ENCODE measurements at regions not wholly inside any gene's neighbourhood (a gene's known extent, or its start where the extent isn't known, plus 50 kb on each side); places are given as distances from the start of the nearest gene placed in this dataset.

DNA sequence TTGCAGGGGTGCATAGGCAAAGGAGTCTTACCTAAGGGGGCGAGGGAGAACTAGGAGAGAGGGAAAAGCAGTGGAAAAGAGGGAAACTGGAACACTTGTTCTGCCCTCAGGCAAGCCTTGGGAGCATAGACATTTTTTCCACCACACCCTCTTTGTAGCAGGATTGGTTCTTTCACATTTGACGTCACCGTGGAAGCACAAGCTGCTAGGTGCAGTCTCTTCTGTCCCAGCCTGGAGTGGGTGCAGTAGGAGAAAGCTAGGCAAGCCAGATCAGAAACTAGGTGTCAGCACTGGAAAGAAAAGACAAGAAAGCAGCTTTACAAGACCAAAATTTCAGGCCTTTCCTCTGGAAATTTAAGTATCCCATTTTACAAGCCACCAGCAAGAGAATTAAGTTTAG, 440.4 kb downstream of the EFNA5 start:
- ChIA-PET POLR2A (no interaction called here), CTCF (interaction anchor here (2.9 kb wide), 1 partner anchor 18 kb away, joined by 10 read pairs; no protein-coding TSS in a partner anchor)
- H3K27me3 ChIP-seq (ENCODE audit: control insufficient read depth, insufficient read depth, low read length): no peaks in the 10 kb centered on the region

DNA sequence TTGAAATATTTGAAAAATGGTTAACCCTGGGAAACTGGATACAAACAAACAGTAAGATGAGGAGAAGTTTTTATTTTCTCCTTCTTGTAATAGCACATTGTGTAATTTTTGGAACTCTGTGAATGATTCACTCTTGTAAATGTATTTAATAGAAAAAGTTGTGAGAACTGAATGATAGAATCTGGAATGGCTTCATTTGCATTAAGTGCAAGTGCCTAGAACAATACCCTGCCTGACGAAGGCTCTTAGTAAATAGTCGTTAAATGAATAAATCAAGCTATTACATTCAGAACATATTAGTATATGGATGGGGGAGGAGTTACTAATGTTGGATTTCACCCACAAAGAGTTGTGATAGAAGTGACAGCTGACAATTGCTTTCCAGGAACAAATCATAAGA, 442.5 kb downstream of the EFNA5 start:
- no peak for DNase-seq (ENCODE audit: low read depth, low spot score)
- ChIA-PET CTCF (no interaction called here), POLR2A (no interaction called here)
- H3K4me3 ChIP-seq (ENCODE audit: low read depth, low read length): no peak overlapping the region
- H3K27ac ChIP-seq (ENCODE audit: low read depth, low read length): no peak overlapping the region
- TF ChIP-seq, protein P1, sequence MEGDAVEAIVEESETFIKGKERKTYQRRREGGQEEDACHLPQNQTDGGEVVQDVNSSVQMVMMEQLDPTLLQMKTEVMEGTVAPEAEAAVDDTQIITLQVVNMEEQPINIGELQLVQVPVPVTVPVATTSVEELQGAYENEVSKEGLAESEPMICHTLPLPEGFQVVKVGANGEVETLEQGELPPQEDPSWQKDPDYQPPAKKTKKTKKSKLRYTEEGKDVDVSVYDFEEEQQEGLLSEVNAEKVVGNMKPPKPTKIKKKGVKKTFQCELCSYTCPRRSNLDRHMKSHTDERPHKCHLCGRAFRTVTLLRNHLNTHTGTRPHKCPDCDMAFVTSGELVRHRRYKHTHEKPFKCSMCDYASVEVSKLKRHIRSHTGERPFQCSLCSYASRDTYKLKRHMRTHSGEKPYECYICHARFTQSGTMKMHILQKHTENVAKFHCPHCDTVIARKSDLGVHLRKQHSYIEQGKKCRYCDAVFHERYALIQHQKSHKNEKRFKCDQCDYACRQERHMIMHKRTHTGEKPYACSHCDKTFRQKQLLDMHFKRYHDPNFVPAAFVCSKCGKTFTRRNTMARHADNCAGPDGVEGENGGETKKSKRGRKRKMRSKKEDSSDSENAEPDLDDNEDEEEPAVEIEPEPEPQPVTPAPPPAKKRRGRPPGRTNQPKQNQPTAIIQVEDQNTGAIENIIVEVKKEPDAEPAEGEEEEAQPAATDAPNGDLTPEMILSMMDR (IDR thresholded peaks at IDR 0.05; ENCODE audit: low read depth, low read length): no peak
- H3K27me3 ChIP-seq (ENCODE audit: control insufficient read depth, insufficient read depth, low read length): no peaks in the 10 kb centered on the region
- no peaks in the 10 kb centered on the region for H3K9me3 ChIP-seq (ENCODE audit: control insufficient read depth, insufficient read depth, low read length)

More for the DNA sequence above, 440.4 kb downstream of the EFNA5 start:
- Histone ChIP-seq H3K27ac (ENCODE audit: low read depth, low read length) (no peak overlapping the region), H3K4me3 (ENCODE audit: low read depth, low read length) (no peak overlapping the region), H3K9me3 (ENCODE audit: control insufficient read depth, insufficient read depth, low read length) (no peaks in the 10 kb centered on the region)
- DNase-seq (ENCODE audit: low read depth, low spot score): no peak
- TF ChIP-seq, protein P1 (IDR thresholded peaks at IDR 0.05; ENCODE audit: low read depth, low read length): no peak

DNA sequence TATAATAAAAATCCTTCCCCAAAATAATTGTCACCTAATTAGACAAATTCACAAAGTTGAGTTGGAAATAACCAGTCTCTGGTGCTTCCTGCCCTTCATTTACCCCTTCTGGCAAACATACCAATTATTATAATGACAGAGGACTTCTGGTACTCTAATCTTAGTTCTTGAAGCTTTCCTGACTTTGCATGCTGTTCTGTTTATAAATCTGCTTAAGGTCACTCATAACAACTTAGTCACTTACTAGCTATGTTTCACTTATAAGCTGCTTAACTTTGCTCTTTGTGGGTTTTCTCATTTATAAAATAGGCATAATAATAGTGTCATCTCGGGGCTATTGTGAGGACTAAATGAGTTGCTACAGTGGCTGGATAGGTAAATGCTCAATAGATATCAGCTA, 446.5 kb downstream of the EFNA5 start:
- POLR2A ChIA-PET: no interaction called here
- TF ChIP-seq, protein P1 (IDR thresholded peaks at IDR 0.05; ENCODE audit: low read depth, low read length): no peak
- CTCF ChIA-PET: no interaction called here
- Histone ChIP-seq H3K4me3 (ENCODE audit: low read depth, low read length) (no peak overlapping the region), H3K27ac (ENCODE audit: low read depth, low read length) (no peak overlapping the region), H3K9me3 (ENCODE audit: control insufficient read depth, insufficient read depth, low read length) (no peaks in the 10 kb centered on the region), H3K27me3 (ENCODE audit: control insufficient read depth, insufficient read depth, low read length) (no peaks in the 10 kb centered on the region)
- DNase-seq (ENCODE audit: low read depth, low spot score): no peak

DNA sequence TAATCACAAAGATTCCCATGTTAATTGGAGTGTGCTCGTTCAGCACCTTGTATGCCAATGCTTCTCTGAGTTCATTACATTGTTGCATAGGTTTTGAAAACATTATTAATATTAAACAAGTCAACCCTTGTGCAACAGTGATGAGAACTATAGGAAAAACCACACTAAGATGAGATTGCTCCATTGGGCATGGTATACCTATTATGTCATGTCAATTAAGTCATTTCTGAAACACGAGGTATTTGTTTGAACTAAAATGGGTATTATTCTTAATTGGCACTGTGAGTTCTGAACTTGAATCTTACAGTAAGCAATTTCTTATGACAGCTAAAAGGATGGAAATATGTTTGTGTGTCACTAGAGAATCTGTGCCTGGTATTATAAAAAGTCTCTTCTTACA, 447.7 kb downstream of the EFNA5 start:
- ChIA-PET POLR2A (no interaction called here), CTCF (no interaction called here)
- DNase-seq (ENCODE audit: low read depth, low spot score): no peak

DNA sequence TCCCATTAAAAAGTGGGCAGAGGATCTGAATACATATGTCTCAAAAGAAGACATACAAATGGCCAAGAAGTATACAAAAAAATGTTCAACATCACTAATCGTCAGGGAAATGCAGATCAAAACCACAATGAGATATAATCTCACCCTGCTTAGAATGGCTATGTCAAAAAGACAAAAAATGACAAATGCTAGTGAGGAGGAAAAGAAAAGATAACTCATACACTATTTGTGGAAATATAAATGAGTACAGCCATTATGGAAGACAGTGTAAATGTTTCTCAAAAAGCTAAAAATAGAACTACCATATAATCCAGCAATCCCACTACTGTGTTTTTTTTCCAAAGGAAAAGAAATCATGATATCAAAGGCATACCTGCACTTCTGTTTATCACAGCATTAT, 450.7 kb downstream of the EFNA5 start:
- Histone ChIP-seq H3K27me3 (ENCODE audit: control insufficient read depth, insufficient read depth, low read length) (no peaks in the 10 kb centered on the region), H3K4me3 (ENCODE audit: low read depth, low read length) (no peak overlapping the region), H3K9me3 (ENCODE audit: control insufficient read depth, insufficient read depth, low read length) (no peaks in the 10 kb centered on the region), H3K27ac (ENCODE audit: low read depth, low read length) (no peak overlapping the region)
- no peak for DNase-seq (ENCODE audit: low read depth, low spot score)
- ChIA-PET POLR2A (no interaction called here), CTCF (no interaction called here)
- TF ChIP-seq, protein P1 (IDR thresholded peaks at IDR 0.05; ENCODE audit: low read depth, low read length): no peak

More for the DNA sequence above, 447.7 kb downstream of the EFNA5 start:
- H3K27ac ChIP-seq (ENCODE audit: low read depth, low read length): no peak overlapping the region
- no peaks in the 10 kb centered on the region for H3K27me3 ChIP-seq (ENCODE audit: control insufficient read depth, insufficient read depth, low read length)
- H3K9me3 ChIP-seq (ENCODE audit: control insufficient read depth, insufficient read depth, low read length): no peaks in the 10 kb centered on the region
- H3K4me3 ChIP-seq (ENCODE audit: low read depth, low read length): no peak overlapping the region
- TF ChIP-seq, protein P1 (IDR thresholded peaks at IDR 0.05; ENCODE audit: low read depth, low read length): no peak
